ENCODE measurements at regions not wholly inside any gene's neighbourhood (a gene's known extent, or its start where the extent isn't known, plus 50 kb on each side); places are given as distances from the start of the nearest gene placed in this dataset.
A peak's percentile ranks its signal among the peaks of the same experiment; 100 is the strongest.

GRCh38 chr7:43037531-43037930 is 74.9 kb upstream of the HECW1 start:
- Mint-ChIP-seq H3K27ac (peak overlapping the region; percentile 82; the same call in 1 of the 2 replicates), H3K4me3 (no peak overlapping the region), H3K36me3 (ENCODE audit: low read depth) (peaks cover 16% of the 10 kb centered on the region), H3K4me1 (ENCODE audit: low read depth) (peaks cover 26% of the 10 kb centered on the region), H3K27me3 (ENCODE audit: insufficient read depth) (no peaks in the 10 kb centered on the region), H3K9me3 (peaks cover 14% of the 10 kb centered on the region)
- TF ChIP-seq, protein P1, sequence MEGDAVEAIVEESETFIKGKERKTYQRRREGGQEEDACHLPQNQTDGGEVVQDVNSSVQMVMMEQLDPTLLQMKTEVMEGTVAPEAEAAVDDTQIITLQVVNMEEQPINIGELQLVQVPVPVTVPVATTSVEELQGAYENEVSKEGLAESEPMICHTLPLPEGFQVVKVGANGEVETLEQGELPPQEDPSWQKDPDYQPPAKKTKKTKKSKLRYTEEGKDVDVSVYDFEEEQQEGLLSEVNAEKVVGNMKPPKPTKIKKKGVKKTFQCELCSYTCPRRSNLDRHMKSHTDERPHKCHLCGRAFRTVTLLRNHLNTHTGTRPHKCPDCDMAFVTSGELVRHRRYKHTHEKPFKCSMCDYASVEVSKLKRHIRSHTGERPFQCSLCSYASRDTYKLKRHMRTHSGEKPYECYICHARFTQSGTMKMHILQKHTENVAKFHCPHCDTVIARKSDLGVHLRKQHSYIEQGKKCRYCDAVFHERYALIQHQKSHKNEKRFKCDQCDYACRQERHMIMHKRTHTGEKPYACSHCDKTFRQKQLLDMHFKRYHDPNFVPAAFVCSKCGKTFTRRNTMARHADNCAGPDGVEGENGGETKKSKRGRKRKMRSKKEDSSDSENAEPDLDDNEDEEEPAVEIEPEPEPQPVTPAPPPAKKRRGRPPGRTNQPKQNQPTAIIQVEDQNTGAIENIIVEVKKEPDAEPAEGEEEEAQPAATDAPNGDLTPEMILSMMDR (IDR thresholded peaks at IDR 0.05), result no peak
- DNase-seq, result no peak

GRCh38 chr7:43038254-43038653 is 74.2 kb upstream of the HECW1 start:
- DNase-seq, result peak; percentile 75
- Mint-ChIP-seq H3K4me1 (ENCODE audit: low read depth) (peaks cover 28% of the 10 kb centered on the region), H3K36me3 (ENCODE audit: low read depth) (peaks cover 16% of the 10 kb centered on the region), H3K27ac (peak overlapping the region; percentile 82), H3K27me3 (ENCODE audit: insufficient read depth) (no peaks in the 10 kb centered on the region), H3K9me3 (peaks cover 14% of the 10 kb centered on the region), H3K4me3 (peak overlapping the region; percentile 59)
- TF ChIP-seq, protein P1 (IDR thresholded peaks at IDR 0.05), result no peak

DNA sequence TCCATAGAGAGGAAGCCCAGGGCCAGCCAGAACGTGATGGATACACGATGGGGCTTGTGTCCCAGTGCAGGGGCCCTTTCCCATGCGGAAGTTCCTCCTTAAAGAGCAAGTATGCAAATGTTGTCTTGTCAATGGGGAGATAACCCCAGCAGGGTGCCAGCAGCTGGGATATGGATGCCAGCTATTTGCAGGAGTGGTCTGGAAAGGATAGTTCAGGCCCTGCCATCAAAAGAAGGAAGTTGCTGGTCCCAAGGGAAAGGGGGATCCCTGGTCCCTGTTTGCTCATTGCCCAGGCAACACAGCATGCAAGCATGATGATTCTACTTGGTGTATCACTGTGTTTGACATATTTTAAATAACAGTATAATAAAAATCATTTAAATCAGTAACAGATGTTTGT is 73.1 kb upstream of the HECW1 start:
- TF ChIP-seq, protein P1 (IDR thresholded peaks at IDR 0.05), result no peak
- DNase-seq, result peak; percentile 24
- Mint-ChIP-seq H3K27ac (peak overlapping the region; percentile 68), H3K27me3 (ENCODE audit: insufficient read depth) (no peaks in the 10 kb centered on the region), H3K9me3 (peaks cover 14% of the 10 kb centered on the region), H3K4me1 (ENCODE audit: low read depth) (peaks cover 31% of the 10 kb centered on the region), H3K4me3 (no peak overlapping the region), H3K36me3 (ENCODE audit: low read depth) (peaks cover 16% of the 10 kb centered on the region)

- Mint-ChIP-seq H3K4me1 (ENCODE audit: low read depth) (peaks cover 38% of the 10 kb centered on the region), H3K4me3 (no peak overlapping the region), H3K9me3 (peaks cover 14% of the 10 kb centered on the region), H3K27me3 (ENCODE audit: insufficient read depth) (no peaks in the 10 kb centered on the region), H3K36me3 (ENCODE audit: low read depth) (peaks cover 16% of the 10 kb centered on the region), H3K27ac (no peak overlapping the region)
- TF ChIP-seq, protein P1 (IDR thresholded peaks at IDR 0.05), result no peak
- no peak for DNase-seq
These were observed 72.0 kb upstream of the HECW1 start for GRCh38 chr7:43040461-43040860.

DNA sequence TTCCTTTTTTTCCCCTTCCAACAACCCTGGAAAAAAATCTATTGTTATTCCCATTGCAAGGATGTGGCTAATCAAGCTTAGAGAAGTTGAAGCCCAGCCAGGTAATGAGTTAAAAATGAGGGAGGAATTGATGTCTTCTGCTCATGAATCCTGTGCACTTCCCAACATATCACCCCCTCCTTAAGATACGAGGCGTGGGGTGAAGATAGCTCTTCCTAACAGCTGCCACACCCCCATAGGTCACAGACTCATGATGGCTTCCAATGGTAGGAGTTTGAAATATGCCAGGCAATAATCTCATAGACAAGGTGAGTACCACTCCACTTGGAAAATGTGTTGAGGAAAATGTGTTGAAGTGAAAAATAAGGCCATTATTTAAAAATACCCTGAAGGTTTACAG is 71.3 kb upstream of the HECW1 start:
- no peak overlapping the region for H3K4me3 Mint-ChIP-seq
- DNase-seq, result no peak
- peaks cover 38% of the 10 kb centered on the region for H3K4me1 Mint-ChIP-seq (ENCODE audit: low read depth)
- H3K27ac Mint-ChIP-seq, result no peak overlapping the region
- peaks cover 14% of the 10 kb centered on the region for H3K9me3 Mint-ChIP-seq
- TF ChIP-seq, protein P1 (IDR thresholded peaks at IDR 0.05), result no peak
- peaks cover 16% of the 10 kb centered on the region for H3K36me3 Mint-ChIP-seq (ENCODE audit: low read depth)
- 0 out of 2 replicates have a peak, but pooled peaks cover 1% of the 10 kb centered on the region for H3K27me3 Mint-ChIP-seq (ENCODE audit: insufficient read depth)

DNA sequence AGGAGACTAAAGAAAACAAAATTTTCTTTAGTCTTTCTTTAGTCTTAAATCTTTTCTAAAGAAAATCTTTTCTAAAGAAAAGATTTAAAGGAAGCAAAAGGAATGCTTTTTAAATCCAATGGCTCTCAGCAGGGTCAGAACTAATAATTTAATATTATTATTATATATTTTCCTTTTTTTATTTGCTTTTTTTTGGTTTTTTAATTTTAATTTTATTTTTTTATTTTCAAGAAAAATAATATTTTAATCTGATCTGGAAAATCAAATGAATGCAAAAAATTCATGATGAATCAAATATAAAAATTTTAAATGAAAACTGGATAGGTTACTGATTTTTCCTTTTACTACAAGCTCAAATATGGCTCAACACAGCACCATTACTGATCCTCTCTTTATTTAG is 70.7 kb upstream of the HECW1 start:
- Mint-ChIP-seq H3K4me1 (ENCODE audit: low read depth) (peaks cover 38% of the 10 kb centered on the region), H3K36me3 (ENCODE audit: low read depth) (peaks cover 14% of the 10 kb centered on the region), H3K9me3 (peaks cover 14% of the 10 kb centered on the region), H3K27ac (no peak overlapping the region), H3K27me3 (ENCODE audit: insufficient read depth) (0 out of 2 replicates have a peak, but pooled peaks cover 1% of the 10 kb centered on the region), H3K4me3 (no peak overlapping the region)
- TF ChIP-seq, protein P1 (IDR thresholded peaks at IDR 0.05), result no peak
- DNase-seq, result no peak

Data from HFFc6 (cell line).